Liver (tissue), 3 donors: ENCODE measurements at regions not wholly inside any gene's neighbourhood (a gene's known extent, or its start where the extent isn't known, plus 50 kb on each side); places are given as distances from the start of the nearest gene placed in this dataset.

Source experiments
- CTCF ChIP-seq: fragments of 150-350 bp; IDR thresholded peaks from 2 replicates; pipeline ENCODE4 v1.5.1; 2017; ENCODE audit warnings: improper control_type of control experiment, low read depth, low read length; ENCODE audit not compliant: missing input control
- GABPA ChIP-seq, 2 donors: IDR thresholded peaks in 1 of 2; conservative IDR thresholded peaks in 1 of 2; 2 replicates each; pipeline ENCODE4 v1.6.1; 2016; ENCODE audit warnings: antibody characterized with exemption in 2 of 2, mild to moderate bottlenecking in 1 of 2, moderate library complexity in 1 of 2
- HNF4G ChIP-seq: IDR thresholded peaks from 2 replicates; pipeline ENCODE4 v1.6.1; 2016; ENCODE audit warnings: antibody characterized with exemption
- JUND ChIP-seq, 2 donors: IDR thresholded peaks; 2 replicates each; pipeline ENCODE4 v1.6.1; 2016; ENCODE audit warnings: antibody characterized with exemption in 2 of 2
- RAD21 ChIP-seq, 2 donors: IDR thresholded peaks; 2 replicates each; pipeline ENCODE4 v1.6.1; 2016; ENCODE audit warnings: antibody characterized with exemption in 2 of 2, mild to moderate bottlenecking in 2 of 2
- RXRA ChIP-seq, 2 donors: IDR thresholded peaks; 2 replicates each; pipeline ENCODE4 v1.6.1; 2017 to 2018; ENCODE audit warnings: antibody characterized with exemption in 2 of 2, mild to moderate bottlenecking in 1 of 2
- SP1 ChIP-seq: IDR thresholded peaks from 2 replicates; pipeline ENCODE4 v1.6.1; 2018; ENCODE audit warnings: antibody characterized with exemption, mild to moderate bottlenecking
- TAF1 ChIP-seq: conservative IDR thresholded peaks from 2 replicates; pipeline ENCODE4 v1.6.1; 2016; ENCODE audit warnings: antibody characterized with exemption, mild to moderate bottlenecking
- YY1 ChIP-seq: IDR thresholded peaks from 2 replicates; pipeline ENCODE4 v1.6.1; 2016; ENCODE audit warnings: antibody characterized with exemption, mild to moderate bottlenecking
- ZBTB33 ChIP-seq: IDR thresholded peaks from 2 replicates; pipeline ENCODE4 v1.6.1; 2016; ENCODE audit warnings: antibody characterized with exemption
- TF ChIP-seq, protein P1 (sequence below): IDR thresholded peaks from 2 replicates; pipeline ENCODE4 v1.6.1; 2016; ENCODE audit warnings: antibody characterized with exemption, mild to moderate bottlenecking
- TF ChIP-seq, protein P2 (sequence below): IDR thresholded peaks from 2 replicates; pipeline ENCODE4 v1.6.1; 2016; ENCODE audit warnings: antibody characterized with exemption
- donor health status: healthy.
- donor health status: healthy.

- TF ChIP-seq TAF1 (no peak), CTCF (no peak), RXRA (IDR thresholded peaks at IDR 0.05) (no peak), ZBTB33 (no peak), JUND (IDR thresholded peaks at IDR 0.05) (no peak), SP1 (no peak), GABPA (IDR thresholded peaks at IDR 0.05 in 1 of 2, conservative IDR thresholded peaks at IDR 0.05 in 1 of 2) (no peak), RAD21 (IDR thresholded peaks at IDR 0.05) (no peak), HNF4G (no peak), YY1 (no peak)
- TF ChIP-seq, protein P1, sequence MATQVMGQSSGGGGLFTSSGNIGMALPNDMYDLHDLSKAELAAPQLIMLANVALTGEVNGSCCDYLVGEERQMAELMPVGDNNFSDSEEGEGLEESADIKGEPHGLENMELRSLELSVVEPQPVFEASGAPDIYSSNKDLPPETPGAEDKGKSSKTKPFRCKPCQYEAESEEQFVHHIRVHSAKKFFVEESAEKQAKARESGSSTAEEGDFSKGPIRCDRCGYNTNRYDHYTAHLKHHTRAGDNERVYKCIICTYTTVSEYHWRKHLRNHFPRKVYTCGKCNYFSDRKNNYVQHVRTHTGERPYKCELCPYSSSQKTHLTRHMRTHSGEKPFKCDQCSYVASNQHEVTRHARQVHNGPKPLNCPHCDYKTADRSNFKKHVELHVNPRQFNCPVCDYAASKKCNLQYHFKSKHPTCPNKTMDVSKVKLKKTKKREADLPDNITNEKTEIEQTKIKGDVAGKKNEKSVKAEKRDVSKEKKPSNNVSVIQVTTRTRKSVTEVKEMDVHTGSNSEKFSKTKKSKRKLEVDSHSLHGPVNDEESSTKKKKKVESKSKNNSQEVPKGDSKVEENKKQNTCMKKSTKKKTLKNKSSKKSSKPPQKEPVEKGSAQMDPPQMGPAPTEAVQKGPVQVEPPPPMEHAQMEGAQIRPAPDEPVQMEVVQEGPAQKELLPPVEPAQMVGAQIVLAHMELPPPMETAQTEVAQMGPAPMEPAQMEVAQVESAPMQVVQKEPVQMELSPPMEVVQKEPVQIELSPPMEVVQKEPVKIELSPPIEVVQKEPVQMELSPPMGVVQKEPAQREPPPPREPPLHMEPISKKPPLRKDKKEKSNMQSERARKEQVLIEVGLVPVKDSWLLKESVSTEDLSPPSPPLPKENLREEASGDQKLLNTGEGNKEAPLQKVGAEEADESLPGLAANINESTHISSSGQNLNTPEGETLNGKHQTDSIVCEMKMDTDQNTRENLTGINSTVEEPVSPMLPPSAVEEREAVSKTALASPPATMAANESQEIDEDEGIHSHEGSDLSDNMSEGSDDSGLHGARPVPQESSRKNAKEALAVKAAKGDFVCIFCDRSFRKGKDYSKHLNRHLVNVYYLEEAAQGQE = no peak
- TF ChIP-seq, protein P2, sequence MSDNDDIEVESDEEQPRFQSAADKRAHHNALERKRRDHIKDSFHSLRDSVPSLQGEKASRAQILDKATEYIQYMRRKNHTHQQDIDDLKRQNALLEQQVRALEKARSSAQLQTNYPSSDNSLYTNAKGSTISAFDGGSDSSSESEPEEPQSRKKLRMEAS = no peak
These were observed 82.8 kb upstream of the TRPC3 start for GRCh38 chr4:122034619-122035018.
